ENCODE measurements at regions not wholly inside any gene's neighbourhood (a gene's known extent, or its start where the extent isn't known, plus 50 kb on each side); places are given as distances from the start of the nearest gene placed in this dataset.

DNA sequence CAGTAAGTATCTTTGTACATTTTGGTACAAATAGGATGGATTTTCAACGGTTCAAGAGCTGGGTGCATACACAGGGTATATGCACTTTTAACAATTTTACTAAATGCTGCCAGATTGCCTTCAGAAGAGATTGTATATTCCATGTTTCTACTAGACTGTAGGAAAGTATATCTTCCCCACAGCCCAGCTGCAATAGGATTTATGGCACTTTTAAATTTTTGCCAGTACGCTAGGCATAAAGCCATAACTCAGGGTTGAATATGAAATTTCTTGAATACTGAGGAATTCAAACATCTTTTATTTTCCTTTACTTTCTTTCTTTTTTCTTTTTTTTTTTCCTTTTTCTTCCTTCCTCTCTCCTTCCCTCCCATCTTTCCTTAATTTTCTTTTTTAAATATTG is 78.7 kb upstream of the SULF2 start:
- TF ChIP-seq ZNF274 (IDR thresholded peaks at IDR 0.05; ENCODE audit: low read depth, low read length) (no peak), YY1 (IDR thresholded peaks at IDR 0.05; ENCODE audit: insufficient read depth, insufficient read length) (no peak), SUZ12 (IDR thresholded peaks at IDR 0.05; ENCODE audit: extremely low read depth, insufficient read depth, insufficient read length) (no peak)
